ENCODE measurements at regions not wholly inside any gene's neighbourhood (a gene's known extent, or its start where the extent isn't known, plus 50 kb on each side); places are given as distances from the start of the nearest gene placed in this dataset.

GRCh38 chr17:36807496-36808179 lies 129.6 kb upstream of the LHX1 start:
- TF ChIP-seq CTCF (IDR thresholded peaks at IDR 0.05), result no peak
- TF ChIP-seq POLR2A (IDR thresholded peaks at IDR 0.05), result no peak

Data from thyroid gland (tissue), 4 donors.